ENCODE measurements at regions not wholly inside any gene's neighbourhood (a gene's known extent, or its start where the extent isn't known, plus 50 kb on each side); places are given as distances from the start of the nearest gene placed in this dataset.

GRCh38 chr13:82766732-82767321 is 1115.4 kb downstream of the SLITRK1 start:
- no peaks in the 10 kb centered on the region for H3K36me3 ChIP-seq (ENCODE audit: control insufficient read depth, insufficient read depth, low read length)
- H3K9ac ChIP-seq (ENCODE audit: low read depth, low read length) = no peak overlapping the region
- no peaks in the 10 kb centered on the region for H3K9me3 ChIP-seq (ENCODE audit: control insufficient read depth, insufficient read depth, low read length)
- no peak overlapping the region for H3K4me3 ChIP-seq (ENCODE audit: low read depth, low read length)
- H3K4me1 ChIP-seq (ENCODE audit: control insufficient read depth, insufficient read depth, low read length) = no peaks in the 10 kb centered on the region
- no peaks in the 10 kb centered on the region for H3K27me3 ChIP-seq (ENCODE audit: control insufficient read depth, insufficient read depth, low read length)

GRCh38 chr13:82758044-82758443 is 1124.2 kb downstream of the SLITRK1 start:
- H3K4me1 ChIP-seq (ENCODE audit: control insufficient read depth, insufficient read depth, low read length) = no peaks in the 10 kb centered on the region
- H3K4me3 ChIP-seq (ENCODE audit: low read depth, low read length) = no peak overlapping the region
- no peaks in the 10 kb centered on the region for H3K9me3 ChIP-seq (ENCODE audit: control insufficient read depth, insufficient read depth, low read length)
- no peaks in the 10 kb centered on the region for H3K36me3 ChIP-seq (ENCODE audit: control insufficient read depth, insufficient read depth, low read length)
- H3K9ac ChIP-seq (ENCODE audit: low read depth, low read length) = no peak overlapping the region
- H3K27me3 ChIP-seq (ENCODE audit: control insufficient read depth, insufficient read depth, low read length) = no peaks in the 10 kb centered on the region

- no peaks in the 10 kb centered on the region for H3K9me3 ChIP-seq (ENCODE audit: control insufficient read depth, insufficient read depth, low read length)
- no peaks in the 10 kb centered on the region for H3K36me3 ChIP-seq (ENCODE audit: control insufficient read depth, insufficient read depth, low read length)
- H3K9ac ChIP-seq (ENCODE audit: low read depth, low read length) = no peak overlapping the region
- peaks cover 10% of the 10 kb centered on the region for H3K4me1 ChIP-seq (ENCODE audit: control insufficient read depth, insufficient read depth, low read length)
- H3K27me3 ChIP-seq (ENCODE audit: control insufficient read depth, insufficient read depth, low read length) = no peaks in the 10 kb centered on the region
- no peak overlapping the region for H3K4me3 ChIP-seq (ENCODE audit: low read depth, low read length)
Observed at GRCh38 chr13:82751206-82751605, 1131.1 kb downstream of the SLITRK1 start.

GRCh38 chr13:82749551-82749950 is 1132.7 kb downstream of the SLITRK1 start:
- H3K36me3 ChIP-seq (ENCODE audit: control insufficient read depth, insufficient read depth, low read length) = no peaks in the 10 kb centered on the region
- no peaks in the 10 kb centered on the region for H3K27me3 ChIP-seq (ENCODE audit: control insufficient read depth, insufficient read depth, low read length)
- no peaks in the 10 kb centered on the region for H3K9me3 ChIP-seq (ENCODE audit: control insufficient read depth, insufficient read depth, low read length)
- H3K9ac ChIP-seq (ENCODE audit: low read depth, low read length) = no peak overlapping the region
- H3K4me3 ChIP-seq (ENCODE audit: low read depth, low read length) = no peak overlapping the region
- peaks cover 10% of the 10 kb centered on the region for H3K4me1 ChIP-seq (ENCODE audit: control insufficient read depth, insufficient read depth, low read length)

GRCh38 chr13:82747958-82748357 is 1134.3 kb downstream of the SLITRK1 start:
- H3K36me3 ChIP-seq (ENCODE audit: control insufficient read depth, insufficient read depth, low read length) = no peaks in the 10 kb centered on the region
- H3K9me3 ChIP-seq (ENCODE audit: control insufficient read depth, insufficient read depth, low read length) = no peaks in the 10 kb centered on the region
- H3K4me3 ChIP-seq (ENCODE audit: low read depth, low read length) = no peak overlapping the region
- H3K27me3 ChIP-seq (ENCODE audit: control insufficient read depth, insufficient read depth, low read length) = no peaks in the 10 kb centered on the region
- peaks cover 10% of the 10 kb centered on the region for H3K4me1 ChIP-seq (ENCODE audit: control insufficient read depth, insufficient read depth, low read length)
- no peak overlapping the region for H3K9ac ChIP-seq (ENCODE audit: low read depth, low read length)

- no peak overlapping the region for H3K9ac ChIP-seq (ENCODE audit: low read depth, low read length)
- no peak overlapping the region for H3K4me3 ChIP-seq (ENCODE audit: low read depth, low read length)
- H3K9me3 ChIP-seq (ENCODE audit: control insufficient read depth, insufficient read depth, low read length) = no peaks in the 10 kb centered on the region
- no peaks in the 10 kb centered on the region for H3K27me3 ChIP-seq (ENCODE audit: control insufficient read depth, insufficient read depth, low read length)
- peaks cover 10% of the 10 kb centered on the region for H3K4me1 ChIP-seq (ENCODE audit: control insufficient read depth, insufficient read depth, low read length)
- H3K36me3 ChIP-seq (ENCODE audit: control insufficient read depth, insufficient read depth, low read length) = no peaks in the 10 kb centered on the region
Observed at GRCh38 chr13:82747291-82747690, 1135.0 kb downstream of the SLITRK1 start.

GRCh38 chr13:82740442-82740841 is 1141.8 kb downstream of the SLITRK1 start:
- Histone ChIP-seq H3K36me3 (ENCODE audit: control insufficient read depth, insufficient read depth, low read length) (peaks cover 3% of the 10 kb centered on the region), H3K27me3 (ENCODE audit: control insufficient read depth, insufficient read depth, low read length) (no peaks in the 10 kb centered on the region), H3K9ac (ENCODE audit: low read depth, low read length) (no peak overlapping the region), H3K9me3 (ENCODE audit: control insufficient read depth, insufficient read depth, low read length) (no peaks in the 10 kb centered on the region), H3K4me1 (ENCODE audit: control insufficient read depth, insufficient read depth, low read length) (no peaks in the 10 kb centered on the region), H3K4me3 (ENCODE audit: low read depth, low read length) (no peak overlapping the region)

- Histone ChIP-seq H3K27me3 (ENCODE audit: control insufficient read depth, insufficient read depth, low read length) (no peaks in the 10 kb centered on the region), H3K4me1 (ENCODE audit: control insufficient read depth, insufficient read depth, low read length) (no peaks in the 10 kb centered on the region), H3K9me3 (ENCODE audit: control insufficient read depth, insufficient read depth, low read length) (no peaks in the 10 kb centered on the region), H3K4me3 (ENCODE audit: low read depth, low read length) (no peak overlapping the region), H3K9ac (ENCODE audit: low read depth, low read length) (no peak overlapping the region), H3K36me3 (ENCODE audit: control insufficient read depth, insufficient read depth, low read length) (peaks cover 3% of the 10 kb centered on the region)
Observed at GRCh38 chr13:82739881-82740280, 1142.4 kb downstream of the SLITRK1 start.

GRCh38 chr13:82729401-82729800 is 1152.9 kb downstream of the SLITRK1 start:
- H3K36me3 ChIP-seq (ENCODE audit: control insufficient read depth, insufficient read depth, low read length) = no peaks in the 10 kb centered on the region
- H3K27me3 ChIP-seq (ENCODE audit: control insufficient read depth, insufficient read depth, low read length) = no peaks in the 10 kb centered on the region
- H3K4me3 ChIP-seq (ENCODE audit: low read depth, low read length) = no peak overlapping the region
- H3K9ac ChIP-seq (ENCODE audit: low read depth, low read length) = no peak overlapping the region
- H3K4me1 ChIP-seq (ENCODE audit: control insufficient read depth, insufficient read depth, low read length) = no peaks in the 10 kb centered on the region
- H3K9me3 ChIP-seq (ENCODE audit: control insufficient read depth, insufficient read depth, low read length) = no peaks in the 10 kb centered on the region

GRCh38 chr13:82720986-82721385 is 1161.3 kb downstream of the SLITRK1 start:
- H3K9ac ChIP-seq (ENCODE audit: low read depth, low read length) = no peak overlapping the region
- H3K9me3 ChIP-seq (ENCODE audit: control insufficient read depth, insufficient read depth, low read length) = no peaks in the 10 kb centered on the region
- no peak overlapping the region for H3K4me3 ChIP-seq (ENCODE audit: low read depth, low read length)
- no peaks in the 10 kb centered on the region for H3K4me1 ChIP-seq (ENCODE audit: control insufficient read depth, insufficient read depth, low read length)
- H3K36me3 ChIP-seq (ENCODE audit: control insufficient read depth, insufficient read depth, low read length) = no peaks in the 10 kb centered on the region
- H3K27me3 ChIP-seq (ENCODE audit: control insufficient read depth, insufficient read depth, low read length) = no peaks in the 10 kb centered on the region

GRCh38 chr13:82719987-82720386 is 1162.3 kb downstream of the SLITRK1 start:
- no peaks in the 10 kb centered on the region for H3K27me3 ChIP-seq (ENCODE audit: control insufficient read depth, insufficient read depth, low read length)
- H3K9me3 ChIP-seq (ENCODE audit: control insufficient read depth, insufficient read depth, low read length) = no peaks in the 10 kb centered on the region
- no peaks in the 10 kb centered on the region for H3K4me1 ChIP-seq (ENCODE audit: control insufficient read depth, insufficient read depth, low read length)
- no peak overlapping the region for H3K9ac ChIP-seq (ENCODE audit: low read depth, low read length)
- H3K36me3 ChIP-seq (ENCODE audit: control insufficient read depth, insufficient read depth, low read length) = no peaks in the 10 kb centered on the region
- H3K4me3 ChIP-seq (ENCODE audit: low read depth, low read length) = no peak overlapping the region

GRCh38 chr13:82717249-82717648 is 1165.0 kb downstream of the SLITRK1 start:
- Histone ChIP-seq H3K4me3 (ENCODE audit: low read depth, low read length) (no peak overlapping the region), H3K9me3 (ENCODE audit: control insufficient read depth, insufficient read depth, low read length) (no peaks in the 10 kb centered on the region), H3K4me1 (ENCODE audit: control insufficient read depth, insufficient read depth, low read length) (no peaks in the 10 kb centered on the region), H3K9ac (ENCODE audit: low read depth, low read length) (no peak overlapping the region), H3K36me3 (ENCODE audit: control insufficient read depth, insufficient read depth, low read length) (no peaks in the 10 kb centered on the region), H3K27me3 (ENCODE audit: control insufficient read depth, insufficient read depth, low read length) (no peaks in the 10 kb centered on the region)
